H1 (cell line): ENCODE measurements at regions not wholly inside any gene's neighbourhood (a gene's known extent, or its start where the extent isn't known, plus 50 kb on each side); places are given as distances from the start of the nearest gene placed in this dataset.
"Not testable (repeated sequence)": the region's sequence is repeated elsewhere in the genome, so short reads cannot be mapped to it uniquely, and the experiment has no call there.

ENCODE experiments used
- CTCF ChIA-PET: fragments of 300-600 bp; sonication (Branson Sonifier 250); formaldehyde crosslinking; loops from one replicate; lab custom pipeline; 2021; ENCODE audit not compliant: partially characterized antibody; lab: Charles Lee
- POLR2A ChIA-PET: fragments of 300-600 bp; sonication (Branson Sonifier 250); formaldehyde crosslinking; loops from one replicate; lab custom pipeline; 2021; ENCODE audit warnings: inconsistent platforms; ENCODE audit not compliant: partially characterized antibody; lab: Charles Lee
- DNase-seq, 2 experiments: peaks; one replicate each; pipeline versions ENCODE4 v3.0.0 to v3.0.0-alpha.2; 2010 to 2022; ENCODE audit warnings: low spot score in 2 of 2, low read depth in 1 of 2, mixed read lengths in 1 of 2
- FAIRE-seq: peaks from 2 replicates; lab custom pipeline; 2011; peaks lifted over from hg19 to GRCh38; lab: Jason Lieb, UNC
- H2AFZ ChIP-seq: 2 replicates; pipeline ENCODE4 v1.8.1; 2012; ENCODE audit warnings: low read length, inconsistent platforms
- H2AK5ac ChIP-seq: 2 replicates; pipeline ENCODE4 v1.6.1; 2013; ENCODE audit warnings: low read depth, low read length
- H2BK120ac ChIP-seq: replicated peaks from 2 replicates; pipeline ENCODE3; 2013; ENCODE audit warnings: low read depth, low read length, inconsistent platforms
- H2BK12ac ChIP-seq: 2 replicates; pipeline ENCODE4 v1.6.1; 2013; ENCODE audit warnings: low read depth, low read length
- H2BK15ac ChIP-seq: 2 replicates; pipeline ENCODE4 v1.6.1; 2013; ENCODE audit warnings: low read length
- H2BK20ac ChIP-seq: 2 replicates; pipeline ENCODE4 v1.6.1; 2013; ENCODE audit warnings: low read length
- H2BK5ac ChIP-seq: 2 replicates; pipeline ENCODE4 v1.6.1; 2013; ENCODE audit warnings: low read depth, low read length
- H3K14ac ChIP-seq: 2 replicates; pipeline ENCODE4 v1.6.1; 2013; ENCODE audit warnings: inconsistent platforms; ENCODE audit not compliant: insufficient read length
- H3K18ac ChIP-seq: 2 replicates; pipeline ENCODE4 v1.6.1; 2013; ENCODE audit warnings: low read length; ENCODE audit errors: extremely low read depth
- H3K23ac ChIP-seq: 2 replicates; pipeline ENCODE4 v1.6.1; 2013; ENCODE audit warnings: inconsistent platforms; ENCODE audit not compliant: insufficient read length
- H3K23me2 ChIP-seq: 2 replicates; pipeline ENCODE4 v1.6.1; 2013; ENCODE audit warnings: low read depth, low read length
- H3K27ac ChIP-seq: 2 replicates; pipeline ENCODE4 v1.6.1; 2011; ENCODE audit warnings: low read depth, low read length, inconsistent platforms
- H3K27me3 ChIP-seq, 4 experiments: replicated peaks in 1 of 4; 1 replicate in 1 of 4; 2 replicates in 3 of 4; pipeline versions ENCODE4 v1.6.1 to v1.8.1; 2011 to 2013; ENCODE audit warnings: low read length in 3 of 4, mild to moderate bottlenecking in 3 of 4, inconsistent platforms in 2 of 4, mixed read lengths in 2 of 4, moderate library complexity in 1 of 4; ENCODE audit not compliant: control insufficient read depth in 3 of 4, insufficient read depth in 3 of 4; ENCODE audit errors: extremely low read depth in 1 of 4
- H3K36me3 ChIP-seq, 4 experiments: 2 replicates each; pipeline versions ENCODE4 v1.6.1 to v1.8.1; 2011 to 2013; ENCODE audit warnings: mild to moderate bottlenecking in 4 of 4, low read length in 3 of 4, moderate library complexity in 2 of 4, control low read depth in 1 of 4, inconsistent platforms in 1 of 4; ENCODE audit not compliant: insufficient read depth in 4 of 4, control insufficient read depth in 2 of 4
- H3K4ac ChIP-seq: replicated peaks from 2 replicates; pipeline ENCODE3; 2013; ENCODE audit warnings: low read length, low read depth, mixed read lengths, inconsistent platforms; ENCODE audit not compliant: insufficient read length
- H3K4me1 ChIP-seq, 4 experiments: replicated peaks in 1 of 4; 1 replicate in 1 of 4; 2 replicates in 3 of 4; pipeline versions ENCODE4 v1.6.1 to v1.8.1; 2011 to 2013; ENCODE audit warnings: low read length in 3 of 4, inconsistent platforms in 2 of 4, mixed read lengths in 1 of 4; ENCODE audit not compliant: insufficient read depth in 4 of 4, control insufficient read depth in 3 of 4
- H3K4me2 ChIP-seq, 2 experiments: 2 replicates each; pipeline versions ENCODE4 v1.6.1 to v1.8.1; 2011 to 2013; ENCODE audit warnings: low read depth in 2 of 2, low read length in 2 of 2, control low read depth in 1 of 2, inconsistent platforms in 1 of 2, mild to moderate bottlenecking in 1 of 2; ENCODE audit not compliant: insufficient read depth in 1 of 2
- H3K4me3 ChIP-seq, 4 experiments: fragments of 200-600, 300-600 bp in 1 of 4; sonication (generic), shearing (Covaris generic), sonication (Bioruptor Twin) in 1 of 4; 2 replicates each; pipeline versions ENCODE4 v1.5.1 to v1.8.1; 2011 to 2016; ENCODE audit warnings: low read length in 4 of 4, low read depth in 3 of 4, control low read depth in 2 of 4, inconsistent platforms in 2 of 4, mild to moderate bottlenecking in 2 of 4, mixed read lengths in 1 of 4, moderate library complexity in 1 of 4; ENCODE audit not compliant: insufficient read depth in 2 of 4; ENCODE audit errors: extremely low read depth in 1 of 4
- H3K56ac ChIP-seq: replicated peaks from 2 replicates; pipeline ENCODE3; 2013; ENCODE audit warnings: low read depth, mild to moderate bottlenecking, mixed read lengths, low read length, inconsistent platforms; ENCODE audit not compliant: insufficient read length
- H3K79me1 ChIP-seq: 2 replicates; pipeline ENCODE4 v1.6.1; 2013; ENCODE audit warnings: low read depth, low read length, control low read depth
- H3K79me2 ChIP-seq, 2 experiments: 2 replicates each; pipeline versions ENCODE4 v1.6.1 to v1.8.1; 2012 to 2013; ENCODE audit warnings: low read length in 2 of 2, mild to moderate bottlenecking in 2 of 2, inconsistent platforms in 1 of 2; ENCODE audit not compliant: insufficient read depth in 2 of 2, control insufficient read depth in 1 of 2
- H3K9ac ChIP-seq, 4 experiments: replicated peaks in 1 of 4; 1 replicate in 1 of 4; 2 replicates in 3 of 4; pipeline versions ENCODE4 v1.6.1 to v1.8.1; 2011 to 2013; ENCODE audit warnings: low read depth in 3 of 4, low read length in 3 of 4, control low read depth in 2 of 4, mild to moderate bottlenecking in 2 of 4, moderate library complexity in 2 of 4, inconsistent platforms in 1 of 4; ENCODE audit errors: extremely low read depth in 1 of 4
- H3K9me3 ChIP-seq, 2 experiments: 2 replicates each; pipeline versions ENCODE4 v1.6.1 to v1.8.1; 2012 to 2013; ENCODE audit warnings: mild to moderate bottlenecking in 2 of 2, moderate library complexity in 2 of 2, control low read depth in 1 of 2, inconsistent platforms in 1 of 2, low read depth in 1 of 2, low read length in 1 of 2, mixed read lengths in 1 of 2; ENCODE audit not compliant: insufficient read depth in 2 of 2
- H4K20me1 ChIP-seq, 2 experiments: replicated peaks in 1 of 2; 2 replicates each; pipeline versions ENCODE3 to v1.8.1; 2011 to 2013; ENCODE audit warnings: inconsistent platforms in 2 of 2, low read length in 2 of 2, mild to moderate bottlenecking in 1 of 2; ENCODE audit not compliant: insufficient read depth in 2 of 2, control insufficient read depth in 1 of 2
- H4K5ac ChIP-seq: 2 replicates; pipeline ENCODE4 v1.6.1; 2013; ENCODE audit warnings: low read length, low read depth, mixed read lengths, inconsistent platforms; ENCODE audit not compliant: insufficient read length
- H4K8ac ChIP-seq: 2 replicates; pipeline ENCODE4 v1.8.0; 2013; ENCODE audit warnings: mild to moderate bottlenecking, moderate library complexity, low read length, inconsistent platforms; ENCODE audit not compliant: insufficient read depth; ENCODE audit errors: extremely low read depth
- H4K91ac ChIP-seq: replicated peaks from 2 replicates; pipeline ENCODE3; 2013; ENCODE audit warnings: low read length, mixed read lengths, inconsistent platforms; ENCODE audit not compliant: insufficient read length
- WGBS, 2 experiments: shearing (Covaris generic) in 1 of 2; methylation state at CpG; one replicate each; pipeline versions ENCODE4 v1.1.6 to v1.1.7; 2013 to 2015; ENCODE audit warnings: low lambda C conversion rate in 2 of 2, mixed read lengths in 2 of 2, inconsistent platforms in 1 of 2, low coverage in 1 of 2, missing lambda C conversion rate in 1 of 2; ENCODE audit not compliant: insufficient replicate concordance in 2 of 2, insufficient coverage in 1 of 2, insufficient read length in 1 of 2; ENCODE audit errors: extremely low coverage in 1 of 2, missing lambda C conversion rate in 1 of 2; 5-methylcytosine and 5-hydroxymethylcytosine counted together

- not testable (repeated sequence) for FAIRE-seq
Observed at GRCh38 chr5:34420191-34420590, 235.9 kb upstream of the RAI14 start.

More at GRCh38 chr5:34420191-34420590, 235.9 kb upstream of the RAI14 start:
- CTCF ChIA-PET, result interaction anchor here (0.9 kb wide), 1 partner anchor 65 kb away, joined by 5 read pairs; no protein-coding TSS in a partner anchor
- H2AK5ac ChIP-seq, H2BK20ac ChIP-seq, H2BK12ac ChIP-seq, H3K4ac ChIP-seq, H3K27me3 ChIP-seq, H3K4me3 ChIP-seq, H2BK15ac ChIP-seq, H3K23ac ChIP-seq, H4K5ac ChIP-seq, H2BK120ac ChIP-seq, H3K79me1 ChIP-seq, H2BK5ac ChIP-seq, H3K23me2 ChIP-seq, H3K27ac ChIP-seq, H3K4me2 ChIP-seq, H4K20me1 ChIP-seq, DNase-seq, H3K9ac ChIP-seq, H2AFZ ChIP-seq, H3K79me2 ChIP-seq, H3K56ac ChIP-seq, H3K18ac ChIP-seq, H4K91ac ChIP-seq, POLR2A ChIA-PET, H4K8ac ChIP-seq, H3K14ac ChIP-seq: not testable (repeated sequence)
- Histone ChIP-seq H3K36me3 (peaks cover 0 to 17% (median 3%) of the 10 kb centered on the region in 4 experiments; a peak in 3 of 8 replicates), H3K4me1 (peaks cover 0 to 14% (median 3%) of the 10 kb centered on the region in 4 experiments; a peak in 5 of 7 replicates), H3K9me3 (peaks cover 25 to 32% of the 10 kb centered on the region in 2 experiments)
- 91% methylated on average over 2 of the region's 2 CpGs; no CpG with 5 or more reads in 1 of the 2 experiments for WGBS, 2 experiments
